Panc1 (cell line): ENCODE measurements at regions not wholly inside any gene's neighbourhood (a gene's known extent, or its start where the extent isn't known, plus 50 kb on each side); places are given as distances from the start of the nearest gene placed in this dataset.

Experiments used
- CTCF ChIP-seq: fragments of 450-650 bp; IDR thresholded peaks from 2 replicates; pipeline ENCODE4 v1.5.1; 2017; ENCODE audit warnings: mild to moderate bottlenecking
- POLR2AphosphoS5 ChIP-seq: IDR thresholded peaks from 2 replicates; pipeline ENCODE4 v1.6.1; 2012; ENCODE audit warnings: mild to moderate bottlenecking, low read depth, low read length, moderate library complexity
- REST ChIP-seq, 2 experiments: IDR thresholded peaks; 2 replicates each; pipeline ENCODE4 v1.6.1; 2011 to 2012; ENCODE audit warnings: low read depth in 2 of 2, control low read depth in 1 of 2, low read length in 1 of 2, mild to moderate bottlenecking in 1 of 2, moderate library complexity in 1 of 2; ENCODE audit not compliant: insufficient read depth in 1 of 2
- TCF7L2 ChIP-seq: IDR thresholded peaks from 2 replicates; pipeline ENCODE4 v1.6.1; 2011; ENCODE audit warnings: mild to moderate bottlenecking, low read depth, low read length, inconsistent platforms

- TF ChIP-seq POLR2AphosphoS5 (no peak), CTCF (no peak), REST (IDR thresholded peaks at IDR 0.05; ENCODE audit: insufficient read depth in 1 of 2, low read depth in 2 of 2, low read length in 1 of 2) (no peak), TCF7L2 (no peak)
Measured at GRCh38 chr16:5468488-5468887, 370.9 kb upstream of the EEF2KMT start.
